Muscle of leg (tissue), 3 donors: ENCODE measurements at regions not wholly inside any gene's neighbourhood (a gene's known extent, or its start where the extent isn't known, plus 50 kb on each side); places are given as distances from the start of the nearest gene placed in this dataset.
A peak's percentile ranks its signal among the peaks of the same experiment; 100 is the strongest.

Experiments
- DNase-seq: peaks from one replicate; pipeline ENCODE4 v3.0.0; 2013
- H3K27ac ChIP-seq: one replicate; pipeline ENCODE4 v1.5.1; 2013; ENCODE audit warnings: mild to moderate bottlenecking, low read length, control low read depth
- H3K27me3 ChIP-seq: one replicate; pipeline ENCODE4 v1.6.1; 2013; ENCODE audit warnings: low read length; ENCODE audit not compliant: control insufficient read depth, insufficient read depth
- H3K36me3 ChIP-seq: one replicate; pipeline ENCODE4 v1.6.1; 2013; ENCODE audit warnings: low read length; ENCODE audit not compliant: control insufficient read depth, insufficient read depth
- H3K4me1 ChIP-seq: one replicate; pipeline ENCODE4 v1.6.1; 2013; ENCODE audit warnings: low read length; ENCODE audit not compliant: control insufficient read depth, insufficient read depth
- H3K4me3 ChIP-seq: one replicate; pipeline ENCODE4 v1.5.1; 2013; ENCODE audit warnings: low read length, control low read depth
- H3K9me3 ChIP-seq: replicated peaks from 2 replicates; pipeline ENCODE4 v1.6.1; 2013; ENCODE audit warnings: low read depth, low read length; ENCODE audit not compliant: control insufficient read depth
- WGBS: methylation state at CpG from one replicate; pipeline ENCODE4 v1.1.5; 2013; ENCODE audit warnings: missing lambda C conversion rate; ENCODE audit not compliant: insufficient coverage; 5-methylcytosine and 5-hydroxymethylcytosine counted together

DNA sequence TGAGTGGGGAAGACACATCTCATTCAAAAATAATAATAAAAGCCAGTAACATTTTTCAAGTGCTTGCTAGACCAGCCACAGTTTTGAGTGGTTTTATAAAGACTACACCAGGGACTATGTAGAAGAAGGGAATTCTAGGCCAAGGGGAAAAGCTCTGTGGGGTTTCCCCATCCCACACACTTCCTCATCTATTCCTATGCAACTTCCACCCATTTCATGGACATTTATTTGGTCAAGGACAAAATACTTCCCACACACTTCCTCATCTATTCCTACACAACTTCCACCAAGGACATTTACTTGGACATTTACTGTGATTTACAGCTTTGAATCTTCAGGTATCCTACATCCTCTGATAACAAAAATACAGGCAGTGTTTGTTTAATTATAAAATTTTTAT is 86.5 kb upstream of the KLF3 start:
- DNase-seq, result no peak
- no peaks in the 10 kb centered on the region for H3K9me3 ChIP-seq
- H3K27ac ChIP-seq, result no peak overlapping the region
- H3K4me1 ChIP-seq, result peaks cover 10% of the 10 kb centered on the region
- no peak overlapping the region for H3K4me3 ChIP-seq
- H3K36me3 ChIP-seq, result no peaks in the 10 kb centered on the region
- no peaks in the 10 kb centered on the region for H3K27me3 ChIP-seq

DNA sequence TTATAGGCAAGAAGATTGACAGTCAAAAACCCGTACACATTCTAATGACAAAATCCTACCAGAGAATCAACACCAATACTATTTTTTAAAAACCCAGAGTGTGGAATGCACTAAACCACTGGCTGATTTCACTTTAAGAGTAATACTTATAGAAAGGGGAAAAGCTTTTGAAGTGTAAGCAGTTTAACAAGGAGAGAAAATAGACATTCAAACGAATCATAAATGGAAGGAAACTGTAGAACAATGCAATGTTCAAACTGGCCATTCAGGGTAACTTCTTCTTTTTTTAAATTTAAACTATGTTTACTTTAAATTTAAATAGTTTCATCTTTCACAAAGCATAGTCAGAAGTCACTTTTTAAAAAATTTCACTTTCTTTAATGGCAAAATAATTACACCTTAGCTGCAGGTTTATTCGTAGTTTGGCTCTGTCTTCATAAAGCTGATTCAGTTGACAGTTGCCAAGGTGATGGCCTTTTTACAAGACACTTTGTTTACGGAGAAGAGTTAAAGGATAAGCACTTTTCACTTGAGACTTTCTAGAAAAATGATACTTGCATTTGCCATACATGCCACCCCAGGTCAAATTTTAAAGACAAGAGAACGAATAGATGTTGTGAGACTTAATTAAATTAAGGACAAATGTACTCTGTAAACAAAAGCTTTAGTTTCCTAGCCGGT is 82.4 kb upstream of the KLF3 start:
- H3K4me3 ChIP-seq, result no peak overlapping the region
- H3K27me3 ChIP-seq, result no peaks in the 10 kb centered on the region
- DNase-seq, result peak; percentile 30
- H3K36me3 ChIP-seq, result no peaks in the 10 kb centered on the region
- no CpG with 5 or more reads among the region's 6 CpGs for WGBS
- H3K4me1 ChIP-seq, result no peaks in the 10 kb centered on the region
- no peaks in the 10 kb centered on the region for H3K9me3 ChIP-seq
- no peak overlapping the region for H3K27ac ChIP-seq

DNA sequence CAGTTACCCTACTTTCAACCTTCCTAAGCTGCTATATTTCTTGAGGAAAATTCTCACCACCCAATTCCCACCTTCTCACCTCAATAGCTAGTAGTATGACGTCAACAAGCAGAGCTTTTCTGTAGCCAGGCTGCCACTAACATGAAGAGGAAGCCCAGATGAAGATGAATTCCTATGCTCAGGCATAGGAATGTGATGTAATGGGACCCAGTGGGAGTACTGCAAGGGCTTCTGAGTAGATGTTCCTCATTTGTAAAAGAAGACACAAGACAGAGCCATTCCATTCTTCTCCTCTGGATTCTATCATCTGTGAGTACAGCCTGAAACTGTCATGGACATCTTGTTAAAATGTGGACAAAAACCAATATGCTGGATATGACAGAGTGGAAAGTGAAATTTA is 81.6 kb upstream of the KLF3 start:
- WGBS, result no CpG with 5 or more reads among the region's 1 CpG

DNA sequence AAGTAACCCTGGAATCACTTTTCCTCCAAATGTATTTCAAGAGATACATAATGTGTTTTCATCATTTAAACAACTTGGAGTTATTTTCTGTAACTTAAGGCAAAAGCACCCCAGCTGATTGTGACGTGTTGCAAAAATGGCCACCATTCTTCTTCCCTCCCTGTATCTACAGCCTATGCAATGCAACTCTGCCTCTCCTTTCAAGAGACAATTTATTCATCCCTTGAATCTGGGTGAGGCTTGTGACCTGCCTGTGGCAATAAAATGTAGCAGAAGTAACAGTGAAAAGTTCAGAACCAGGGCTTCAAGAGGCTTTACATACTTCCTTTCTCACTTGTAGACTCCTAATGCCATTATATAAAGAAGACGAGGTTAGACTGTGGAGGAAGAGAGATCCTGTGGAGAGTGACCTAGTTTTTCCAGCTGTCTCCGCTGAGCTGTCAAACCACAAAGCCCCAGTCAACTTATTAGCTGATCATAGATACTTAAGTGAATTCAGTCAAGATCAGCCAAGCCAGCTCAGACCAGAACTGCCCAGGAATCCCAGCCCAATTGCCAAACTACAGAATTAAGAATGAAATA is 81.0 kb upstream of the KLF3 start:
- H3K4me3 ChIP-seq, result no peak overlapping the region
- H3K27me3 ChIP-seq, result no peaks in the 10 kb centered on the region
- 78% methylated on average over 1 of the region's 3 CpGs for WGBS
- no peaks in the 10 kb centered on the region for H3K4me1 ChIP-seq
- H3K27ac ChIP-seq, result no peak overlapping the region
- no peaks in the 10 kb centered on the region for H3K36me3 ChIP-seq
- DNase-seq, result peak; percentile 55
- no peaks in the 10 kb centered on the region for H3K9me3 ChIP-seq

More for the DNA sequence above, 81.6 kb upstream of the KLF3 start:
- Histone ChIP-seq H3K27ac (no peak overlapping the region), H3K9me3 (no peaks in the 10 kb centered on the region), H3K36me3 (no peaks in the 10 kb centered on the region), H3K4me1 (no peaks in the 10 kb centered on the region), H3K27me3 (no peaks in the 10 kb centered on the region), H3K4me3 (no peak overlapping the region)
- DNase-seq, result peak; percentile 45

DNA sequence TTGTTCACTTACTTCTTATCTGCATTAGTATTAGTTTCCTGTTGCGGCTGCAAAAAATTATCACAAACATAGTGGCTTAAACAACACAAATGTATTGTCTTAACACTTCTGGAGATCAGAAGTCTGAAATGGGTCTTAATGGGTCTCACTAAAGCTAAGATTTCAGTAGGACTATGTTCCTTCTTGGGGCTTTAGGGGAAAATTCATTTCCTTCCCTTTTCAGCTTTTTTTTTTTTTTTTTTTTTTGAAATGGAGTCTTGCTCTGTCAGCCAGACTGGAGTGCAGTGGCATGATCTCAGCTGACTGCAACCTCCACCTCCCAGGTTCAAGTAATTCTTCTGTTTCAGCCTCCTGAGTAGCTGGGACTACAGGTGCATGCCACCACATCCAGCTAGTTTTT is 78.1 kb upstream of the KLF3 start:
- DNase-seq, result no peak
- no peak overlapping the region for H3K27ac ChIP-seq
- peaks cover 6% of the 10 kb centered on the region for H3K4me1 ChIP-seq
- WGBS, result no CpG with 5 or more reads among the region's 1 CpG
- no peak overlapping the region for H3K4me3 ChIP-seq
- no peaks in the 10 kb centered on the region for H3K27me3 ChIP-seq
- no peaks in the 10 kb centered on the region for H3K9me3 ChIP-seq
- no peaks in the 10 kb centered on the region for H3K36me3 ChIP-seq

DNA sequence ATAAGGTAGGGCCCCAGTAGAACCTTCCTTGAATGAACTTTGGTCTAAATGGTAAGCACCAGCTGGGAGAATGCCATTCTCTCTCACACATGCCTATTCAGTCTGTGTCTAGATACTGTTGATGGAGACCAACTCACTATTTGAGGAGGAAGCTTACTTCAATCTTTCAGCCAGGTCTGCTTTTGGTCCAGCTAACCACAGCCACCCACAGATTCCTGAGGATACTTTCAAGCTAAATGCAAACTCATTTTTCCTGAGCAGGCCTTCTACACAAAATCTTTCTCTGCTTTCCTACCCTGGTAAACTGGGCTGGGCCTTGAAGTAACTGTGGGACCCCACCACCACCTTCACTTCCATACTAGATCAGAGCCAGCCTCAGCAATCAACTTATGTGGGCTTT is 76.9 kb upstream of the KLF3 start:
- H3K4me1 ChIP-seq, result peaks cover 13% of the 10 kb centered on the region

DNA sequence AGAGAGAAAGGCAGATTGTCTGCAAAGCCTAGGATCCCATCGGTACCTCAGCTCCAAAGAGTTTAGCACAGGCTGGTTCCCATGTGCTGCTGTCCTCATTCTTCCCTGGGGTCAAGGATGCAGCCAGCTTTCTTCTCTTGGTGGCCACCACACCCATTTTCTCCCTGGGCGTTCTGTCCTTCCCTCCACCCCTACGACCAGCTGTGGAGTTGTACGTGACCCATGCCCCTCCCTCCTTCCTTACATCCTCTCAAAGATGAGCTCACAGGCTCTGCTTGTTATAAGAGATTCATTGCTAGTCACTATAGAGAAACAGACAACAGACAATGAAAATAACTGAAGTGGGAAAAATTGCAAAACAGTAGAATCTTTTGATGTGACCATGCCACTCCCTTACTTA is 74.0 kb upstream of the KLF3 start:
- H3K4me3 ChIP-seq, result no peak overlapping the region
- peaks cover 18% of the 10 kb centered on the region for H3K4me1 ChIP-seq
- DNase-seq, result peak; percentile 86
- no peak overlapping the region for H3K27ac ChIP-seq
- 50% methylated on average over 1 of the region's 4 CpGs for whole genome bisulfite sequencing
- no peaks in the 10 kb centered on the region for H3K36me3 ChIP-seq
- H3K9me3 ChIP-seq, result peaks cover 4% of the 10 kb centered on the region
- H3K27me3 ChIP-seq, result no peaks in the 10 kb centered on the region

More for the DNA sequence above, 76.9 kb upstream of the KLF3 start:
- Histone ChIP-seq H3K36me3 (no peaks in the 10 kb centered on the region), H3K27me3 (no peaks in the 10 kb centered on the region), H3K9me3 (peaks cover 4% of the 10 kb centered on the region), H3K4me3 (no peak overlapping the region), H3K27ac (no peak overlapping the region)
- no peak for DNase-seq

DNA sequence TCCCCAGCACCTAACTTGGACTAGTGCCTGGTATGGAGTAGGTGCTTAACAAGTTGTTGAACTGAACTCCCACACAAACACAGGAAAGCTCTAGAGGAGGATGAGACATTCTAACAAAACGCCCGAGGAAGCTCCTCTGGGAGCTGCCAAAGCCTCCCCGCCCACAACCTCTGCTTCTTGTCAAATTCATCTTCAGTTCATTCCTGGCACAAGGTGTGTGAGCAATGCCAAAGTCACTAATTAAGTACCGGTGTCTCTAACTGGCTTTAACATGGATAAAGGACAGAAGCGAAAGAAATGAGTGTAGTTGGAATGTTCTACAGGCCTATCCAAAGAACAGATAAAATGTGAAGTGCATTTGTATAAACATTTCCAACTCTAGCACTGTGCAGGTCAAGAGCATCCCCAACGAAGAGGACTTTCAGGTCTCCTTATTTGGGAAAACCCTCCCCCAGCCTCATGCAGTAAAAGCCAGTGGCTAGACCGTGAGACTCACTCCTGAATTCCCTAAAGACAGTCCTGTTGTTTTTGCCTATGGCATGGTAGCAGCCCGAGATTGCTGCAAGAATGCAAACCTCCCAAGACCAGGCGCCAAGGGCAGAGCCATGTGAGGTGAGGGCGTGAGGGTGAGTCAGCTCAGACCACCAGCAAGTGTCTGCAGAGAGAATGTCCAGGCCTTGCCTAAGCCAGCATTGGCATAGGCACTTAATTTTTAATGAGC is 72.2 kb upstream of the KLF3 start:
- Histone ChIP-seq H3K36me3 (no peaks in the 10 kb centered on the region), H3K27me3 (no peaks in the 10 kb centered on the region), H3K9me3 (peaks cover 4% of the 10 kb centered on the region), H3K4me1 (peaks cover 18% of the 10 kb centered on the region), H3K27ac (no peak overlapping the region), H3K4me3 (no peak overlapping the region)
- WGBS, result 46% methylated on average over 4 of the region's 10 CpGs
- no peak for DNase-seq

DNA sequence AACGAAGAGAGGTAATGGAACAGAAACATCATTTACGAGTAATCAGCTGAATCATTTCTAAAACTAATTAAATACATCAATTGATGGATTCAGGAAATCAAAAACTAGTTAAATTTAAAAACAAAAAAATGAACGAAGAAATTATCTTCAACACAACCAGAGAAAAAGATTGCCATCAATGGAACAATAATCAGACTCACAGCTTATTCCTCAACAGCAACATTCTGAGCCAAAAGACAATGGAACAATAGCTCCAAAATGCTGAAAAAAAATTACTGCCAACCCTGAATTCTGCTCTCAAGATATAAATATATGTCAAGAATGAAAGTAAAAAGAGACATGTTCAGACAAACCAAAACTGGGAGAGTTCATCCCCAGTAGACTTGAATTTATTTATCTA is 65.5 kb upstream of the KLF3 start:
- H3K27ac ChIP-seq, result no peak overlapping the region
- DNase-seq, result no peak
- WGBS, result no CpG with 5 or more reads among the region's 3 CpGs
- H3K4me1 ChIP-seq, result peaks cover 6% of the 10 kb centered on the region
- H3K27me3 ChIP-seq, result no peaks in the 10 kb centered on the region
- H3K4me3 ChIP-seq, result no peak overlapping the region
- H3K36me3 ChIP-seq, result no peaks in the 10 kb centered on the region
- no peaks in the 10 kb centered on the region for H3K9me3 ChIP-seq

DNA sequence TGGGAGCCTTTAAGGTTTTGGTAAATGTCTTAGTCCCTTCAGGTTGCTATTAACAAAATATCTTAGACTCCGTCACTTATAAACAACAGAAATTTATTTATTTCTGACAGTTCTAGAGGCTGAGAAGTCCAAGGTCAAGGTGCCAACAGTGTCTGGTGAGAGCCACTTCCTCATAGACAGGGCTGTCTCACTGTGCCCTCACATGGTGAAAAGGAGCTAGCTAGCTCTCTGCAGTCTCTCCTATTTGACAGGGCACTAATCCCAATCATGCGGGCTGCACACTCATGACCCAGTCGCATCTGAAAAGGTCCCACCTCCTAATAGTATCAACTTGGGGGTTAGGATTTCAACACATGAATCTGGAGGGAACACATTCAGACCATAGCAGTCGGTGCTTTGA is 63.4 kb upstream of the KLF3 start:
- Histone ChIP-seq H3K36me3 (no peaks in the 10 kb centered on the region), H3K27ac (no peak overlapping the region), H3K9me3 (no peaks in the 10 kb centered on the region), H3K4me1 (peaks cover 6% of the 10 kb centered on the region), H3K4me3 (no peak overlapping the region), H3K27me3 (no peaks in the 10 kb centered on the region)
- 79% methylated on average over 2 of the region's 4 CpGs for WGBS
- DNase-seq, result no peak
